ENCODE measurements at regions not wholly inside any gene's neighbourhood (a gene's known extent, or its start where the extent isn't known, plus 50 kb on each side); places are given as distances from the start of the nearest gene placed in this dataset.
"Not testable (repeated sequence)": the region's sequence is repeated elsewhere in the genome, so short reads cannot be mapped to it uniquely, and the experiment has no call there.

DNA sequence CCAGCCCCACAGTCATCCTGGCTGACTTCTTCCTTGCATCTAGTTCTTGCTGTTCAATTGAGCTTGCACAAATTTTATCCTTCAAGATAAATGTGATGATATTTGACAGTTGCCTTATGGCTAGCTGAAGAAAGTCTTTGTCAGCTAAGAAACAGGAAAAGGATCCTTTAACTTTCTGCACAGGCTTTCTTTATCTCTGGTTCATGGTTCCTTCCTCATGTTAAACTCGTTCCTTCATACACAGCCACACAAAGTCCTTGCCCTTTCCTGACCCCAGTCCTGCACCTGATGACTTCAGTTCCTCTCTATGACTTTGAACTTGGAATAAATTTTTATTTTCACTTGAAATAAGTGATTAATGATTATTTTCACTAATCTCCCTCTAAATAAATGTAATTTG lies 132.5 kb upstream of the PRSS3 start:
- Mint-ChIP-seq H3K36me3 (ENCODE audit: low read depth) (no peaks in the 10 kb centered on the region), H3K4me1 (no peaks in the 10 kb centered on the region), H3K27ac (no peak overlapping the region), H3K9me3 (peaks cover 18% of the 10 kb centered on the region), H3K27me3 (ENCODE audit: insufficient read depth) (peaks cover 32% of the 10 kb centered on the region), H3K4me3 (no peak overlapping the region)
- Histone ChIP-seq H3K36me3 (ENCODE audit: control insufficient read depth, insufficient read depth, low read length) (no peaks in the 10 kb centered on the region), H3K9me3 (ENCODE audit: control insufficient read depth, low read length) (no peaks in the 10 kb centered on the region), H3K9ac (ENCODE audit: extremely low read depth, low read length, poor library complexity, severe bottlenecking) (no peak overlapping the region), H3K4me3 (ENCODE audit: low read length) (no peak overlapping the region), H3K4me1 (ENCODE audit: control insufficient read depth, insufficient read depth, low read length) (no peaks in the 10 kb centered on the region), H3K27me3 (ENCODE audit: control insufficient read depth, insufficient read depth, low read length, poor library complexity, severe bottlenecking) (peaks cover 8% of the 10 kb centered on the region), H3K27ac (ENCODE audit: low read depth, low read length) (no peak overlapping the region)
- TF ChIP-seq, protein P1, sequence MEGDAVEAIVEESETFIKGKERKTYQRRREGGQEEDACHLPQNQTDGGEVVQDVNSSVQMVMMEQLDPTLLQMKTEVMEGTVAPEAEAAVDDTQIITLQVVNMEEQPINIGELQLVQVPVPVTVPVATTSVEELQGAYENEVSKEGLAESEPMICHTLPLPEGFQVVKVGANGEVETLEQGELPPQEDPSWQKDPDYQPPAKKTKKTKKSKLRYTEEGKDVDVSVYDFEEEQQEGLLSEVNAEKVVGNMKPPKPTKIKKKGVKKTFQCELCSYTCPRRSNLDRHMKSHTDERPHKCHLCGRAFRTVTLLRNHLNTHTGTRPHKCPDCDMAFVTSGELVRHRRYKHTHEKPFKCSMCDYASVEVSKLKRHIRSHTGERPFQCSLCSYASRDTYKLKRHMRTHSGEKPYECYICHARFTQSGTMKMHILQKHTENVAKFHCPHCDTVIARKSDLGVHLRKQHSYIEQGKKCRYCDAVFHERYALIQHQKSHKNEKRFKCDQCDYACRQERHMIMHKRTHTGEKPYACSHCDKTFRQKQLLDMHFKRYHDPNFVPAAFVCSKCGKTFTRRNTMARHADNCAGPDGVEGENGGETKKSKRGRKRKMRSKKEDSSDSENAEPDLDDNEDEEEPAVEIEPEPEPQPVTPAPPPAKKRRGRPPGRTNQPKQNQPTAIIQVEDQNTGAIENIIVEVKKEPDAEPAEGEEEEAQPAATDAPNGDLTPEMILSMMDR (conservative IDR thresholded peaks at IDR 0.05) = no peak
- WGBS, 2 experiments (ENCODE audit: insufficient coverage in 1 of 2, insufficient read length in 1 of 2) = 94% methylated on average over 1 of the region's 1 CpG; no CpG with 5 or more reads in 1 of the 2 experiments
- DNase-seq = no peak

DNA sequence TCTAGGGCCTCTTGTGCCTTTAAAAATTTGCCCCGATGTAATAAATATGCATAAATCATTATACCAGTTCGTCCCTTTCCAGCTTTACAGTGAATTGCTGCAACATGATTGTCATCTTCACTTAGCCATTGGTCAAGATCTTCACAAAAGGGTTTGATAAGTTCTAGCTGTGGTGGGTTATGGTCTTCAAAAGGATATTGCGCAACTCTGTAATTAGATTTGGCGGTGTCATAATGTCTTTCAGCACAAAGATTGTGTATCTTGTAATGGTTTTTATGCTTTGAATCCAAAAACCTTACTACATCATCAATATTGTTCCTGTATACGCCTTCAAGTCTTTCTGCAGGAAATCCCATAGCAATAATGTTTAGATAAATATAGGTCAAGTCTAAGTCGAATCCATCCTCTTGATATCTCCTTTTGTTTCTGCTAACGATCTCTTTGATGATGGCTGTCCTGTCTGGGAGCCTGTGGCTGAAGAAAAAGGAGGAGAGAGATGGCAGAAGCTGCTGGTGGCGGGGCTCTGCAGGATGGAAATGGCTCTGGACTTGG lies 119.1 kb upstream of the PRSS3 start:
- not testable (repeated sequence) for H3K4me1 ChIP-seq (ENCODE audit: control insufficient read depth, insufficient read depth, low read length); DNase-seq; H3K27me3 ChIP-seq (ENCODE audit: control insufficient read depth, insufficient read depth, low read length, poor library complexity, severe bottlenecking); H3K36me3 Mint-ChIP-seq (ENCODE audit: low read depth); H3K9me3 ChIP-seq (ENCODE audit: control insufficient read depth, low read length); H3K4me1 Mint-ChIP-seq; H3K36me3 ChIP-seq (ENCODE audit: control insufficient read depth, insufficient read depth, low read length)
- 67 to 88% methylated on average over 1 to 8 of the region's 8 CpGs for WGBS, 2 experiments (ENCODE audit: insufficient coverage in 1 of 2, insufficient read length in 1 of 2)
- Mint-ChIP-seq H3K27ac (peak overlapping the region; percentile 18), H3K4me3 (peak overlapping the region; percentile 70), H3K9me3 (peaks cover 11% of the 10 kb centered on the region), H3K27me3 (ENCODE audit: insufficient read depth) (peaks cover 14% of the 10 kb centered on the region)
- Histone ChIP-seq H3K27ac (ENCODE audit: low read depth, low read length) (peak overlapping the region; percentile 91), H3K9ac (ENCODE audit: extremely low read depth, low read length, poor library complexity, severe bottlenecking) (peak overlapping the region; percentile 34), H3K4me3 (ENCODE audit: low read length) (peak overlapping the region; percentile 80)

DNA sequence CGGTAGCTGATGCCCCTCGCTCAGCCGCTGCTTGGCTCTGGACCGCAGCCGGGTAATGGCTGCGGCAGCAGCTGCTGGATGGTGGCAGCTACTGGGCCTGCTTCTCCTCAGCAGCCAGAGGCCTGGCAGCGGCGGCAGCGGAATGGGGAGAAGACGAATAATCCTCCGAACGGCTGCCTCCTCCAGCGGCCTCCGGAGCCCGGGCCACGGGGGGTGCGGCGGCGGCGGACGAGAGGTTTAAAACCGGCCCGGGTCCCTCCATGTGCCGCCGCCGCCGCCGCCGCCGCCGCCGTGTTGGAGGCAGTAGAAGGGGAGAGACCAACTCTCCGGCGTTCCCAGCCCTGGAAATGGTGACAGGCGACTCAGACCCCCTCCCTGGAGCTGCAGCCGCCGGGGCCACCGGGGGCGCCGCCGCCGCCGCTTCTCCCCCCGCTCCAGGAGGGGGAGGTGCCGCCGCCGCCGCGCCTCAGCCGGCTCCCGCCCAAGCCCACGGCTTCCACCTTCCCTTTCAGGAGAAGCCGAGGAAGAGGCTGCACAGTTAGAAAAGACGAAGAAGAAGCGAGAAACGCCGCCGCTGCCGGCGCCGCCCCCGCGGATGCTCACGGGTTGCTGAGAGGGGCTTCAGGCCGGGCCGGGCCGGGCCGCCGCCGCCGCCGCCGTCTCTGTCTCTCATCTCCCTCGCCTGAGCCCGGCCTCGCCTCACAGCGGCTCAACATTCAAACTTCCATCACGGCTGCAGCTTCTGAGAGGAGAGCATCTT lies 118.4 kb upstream of the PRSS3 start:
- DNase-seq = peak; percentile 88
- H3K4me1 ChIP-seq (ENCODE audit: control insufficient read depth, insufficient read depth, low read length) = no peaks in the 10 kb centered on the region
- peak overlapping the region; percentile 91 for H3K27ac ChIP-seq (ENCODE audit: low read depth, low read length)
- H3K9me3 ChIP-seq (ENCODE audit: control insufficient read depth, low read length) = no peaks in the 10 kb centered on the region
- no peaks in the 10 kb centered on the region for H3K36me3 ChIP-seq (ENCODE audit: control insufficient read depth, insufficient read depth, low read length)
- H3K4me1 Mint-ChIP-seq = peaks cover 6% of the 10 kb centered on the region
- H3K9ac ChIP-seq (ENCODE audit: extremely low read depth, low read length, poor library complexity, severe bottlenecking) = peak overlapping the region; percentile 34
- 0 to 4% methylated on average over 5 to 76 of the region's 78 CpGs for WGBS, 2 experiments (ENCODE audit: insufficient coverage in 1 of 2, insufficient read length in 1 of 2)
- H3K4me3 ChIP-seq (ENCODE audit: low read length) = peak overlapping the region; percentile 89
- H3K9me3 Mint-ChIP-seq = peaks cover 4% of the 10 kb centered on the region
- H3K27me3 ChIP-seq (ENCODE audit: control insufficient read depth, insufficient read depth, low read length, poor library complexity, severe bottlenecking) = no peaks in the 10 kb centered on the region
- H3K36me3 Mint-ChIP-seq (ENCODE audit: low read depth) = no peaks in the 10 kb centered on the region
- TF ChIP-seq, protein P1 (conservative IDR thresholded peaks at IDR 0.05) = no peak
- peaks cover 10% of the 10 kb centered on the region for H3K27me3 Mint-ChIP-seq (ENCODE audit: insufficient read depth)
- peak overlapping the region; percentile 70 for H3K4me3 Mint-ChIP-seq
- peak overlapping the region; percentile 79 for H3K27ac Mint-ChIP-seq

Measured in endodermal cell (in vitro differentiated cells).